ENCODE measurements at regions not wholly inside any gene's neighbourhood (a gene's known extent, or its start where the extent isn't known, plus 50 kb on each side); places are given as distances from the start of the nearest gene placed in this dataset.
A peak's percentile ranks its signal among the peaks of the same experiment; 100 is the strongest.

DNA sequence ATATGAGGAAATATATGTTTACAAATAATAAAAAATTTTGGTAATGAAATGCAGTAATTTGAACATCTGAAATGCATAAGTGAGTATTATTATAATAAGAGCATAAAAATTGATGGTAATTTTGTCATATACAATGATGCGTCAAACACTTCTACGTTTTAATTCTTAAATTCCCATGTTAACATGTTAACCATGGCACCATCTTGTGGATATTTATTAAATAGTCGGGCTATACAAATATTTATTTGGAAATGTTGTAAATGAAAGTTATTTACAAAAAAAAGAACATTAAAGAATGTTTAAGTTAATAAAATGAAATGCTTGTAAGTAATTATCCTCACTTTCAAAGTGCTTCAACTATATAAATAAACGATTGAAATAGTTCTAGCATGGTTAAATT, 57.2 kb upstream of the C1orf185 start:
- H3K36me3 ChIP-seq (ENCODE audit: insufficient read depth, low read length): no peaks in the 10 kb centered on the region
- POLR2A ChIA-PET: no interaction called here
- DNase-seq (peak in 3 of 14 experiments; percentile 13 to 17 (median 16)), ATAC-seq (ENCODE audit: poor library complexity) (no peak)
- intact Hi-C loops (cut with DNase I, micrococcal nuclease): loop anchor here (2.0 to 5.0 kb wide), 3 partner anchors 116 to 270 kb away; no protein-coding TSS in a partner anchor
- TF ChIP-seq CTCF (IDR thresholded peaks at IDR 0.05): peak; percentile 53
- CTCF ChIA-PET: no interaction called here
- Mint-ChIP-seq H3K4me1 (ENCODE audit: low read depth) (no peaks in the 10 kb centered on the region), H3K9me3 (no peaks in the 10 kb centered on the region), H3K27me3 (peaks cover 25% of the 10 kb centered on the region), H3K36me3 (ENCODE audit: low read depth) (no peaks in the 10 kb centered on the region), H3K4me3 (no peak overlapping the region), H3K27ac (no peak overlapping the region)
- peaks cover 0 to 5% of the 10 kb centered on the region in 2 experiments for H3K27me3 ChIP-seq (ENCODE audit: control insufficient read depth in 1 of 2, insufficient read depth in 2 of 2, low read length in 2 of 2)
- H3K27ac ChIP-seq (ENCODE audit: low read depth in 1 of 2, low read length in 2 of 2): no peak overlapping the region
- peaks cover 0 to under 1% of the 10 kb centered on the region in 2 experiments for H3K9me3 ChIP-seq (ENCODE audit: control insufficient read depth in 1 of 2, insufficient read depth in 1 of 2, low read length in 2 of 2)
- no peaks in the 10 kb centered on the region for H3K4me1 ChIP-seq (ENCODE audit: insufficient read depth, low read length)
- H3K4me3 ChIP-seq (ENCODE audit: low read length): no peak overlapping the region

DNA sequence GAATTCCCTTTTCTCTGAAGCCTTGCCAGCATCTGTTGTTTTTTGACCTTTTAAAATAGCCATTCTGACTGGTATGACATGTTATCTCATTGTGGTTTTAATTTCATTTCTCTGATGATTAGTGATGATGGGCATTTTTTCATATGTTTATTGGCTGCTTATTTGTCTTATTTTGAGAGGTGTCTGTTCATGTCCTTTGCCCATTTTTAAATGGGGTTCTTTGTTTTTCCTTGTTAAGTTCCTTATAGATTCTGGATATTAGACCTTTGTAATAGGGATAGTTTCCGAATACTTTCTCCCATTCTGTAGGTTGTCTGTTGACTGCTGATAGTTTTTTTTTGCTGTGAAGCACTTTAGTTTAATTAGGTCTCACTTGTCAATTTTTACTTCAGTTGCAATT, 54.0 kb upstream of the C1orf185 start:
- Histone ChIP-seq H3K9me3 (ENCODE audit: control insufficient read depth in 1 of 2, insufficient read depth in 1 of 2, low read length in 2 of 2) (no peaks in the 10 kb centered on the region), H3K27me3 (ENCODE audit: control insufficient read depth in 1 of 2, insufficient read depth in 2 of 2, low read length in 2 of 2) (peaks cover 0 to 2% of the 10 kb centered on the region in 2 experiments), H3K36me3 (ENCODE audit: insufficient read depth, low read length) (no peaks in the 10 kb centered on the region), H3K4me1 (ENCODE audit: insufficient read depth, low read length) (no peaks in the 10 kb centered on the region), H3K27ac (ENCODE audit: low read depth in 1 of 2, low read length in 2 of 2) (no peak overlapping the region), H3K4me3 (ENCODE audit: low read length) (no peak overlapping the region)
- Mint-ChIP-seq H3K36me3 (ENCODE audit: low read depth) (no peaks in the 10 kb centered on the region), H3K4me1 (ENCODE audit: low read depth) (no peaks in the 10 kb centered on the region), H3K27ac (no peak overlapping the region), H3K9me3 (no peaks in the 10 kb centered on the region), H3K27me3 (peaks cover 17% of the 10 kb centered on the region), H3K4me3 (no peak overlapping the region)
- no peak for TF ChIP-seq CTCF (IDR thresholded peaks at IDR 0.05)
- intact Hi-C loops (cut with DNase I, micrococcal nuclease): no loop called here
- ChIA-PET CTCF (no interaction called here), POLR2A (no interaction called here)
- no peak for DNase-seq
- no peak for ATAC-seq (ENCODE audit: poor library complexity)

DNA sequence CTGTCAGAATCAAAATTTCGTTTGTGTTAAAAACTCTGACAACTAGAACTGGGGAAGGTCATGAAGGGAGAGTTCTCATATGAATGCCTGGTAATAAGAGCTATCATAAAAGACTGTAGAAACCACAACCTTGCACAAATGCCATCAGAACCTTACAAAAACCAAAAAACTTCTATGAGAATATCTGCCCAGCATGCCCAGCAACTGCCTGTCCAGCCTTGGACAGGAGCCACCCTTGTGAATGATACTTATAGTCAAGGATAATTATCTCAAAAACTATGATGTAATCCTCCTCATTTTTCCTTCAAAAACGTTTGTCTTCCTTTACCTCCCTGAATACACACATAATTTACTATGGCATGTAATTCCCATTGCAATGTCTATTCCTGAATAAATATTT, 53.4 kb upstream of the C1orf185 start:
- Histone ChIP-seq H3K4me1 (ENCODE audit: insufficient read depth, low read length) (no peaks in the 10 kb centered on the region), H3K27me3 (ENCODE audit: control insufficient read depth in 1 of 2, insufficient read depth in 2 of 2, low read length in 2 of 2) (peaks cover 0 to 2% of the 10 kb centered on the region in 2 experiments), H3K4me3 (ENCODE audit: low read length) (no peak overlapping the region), H3K9me3 (ENCODE audit: control insufficient read depth in 1 of 2, insufficient read depth in 1 of 2, low read length in 2 of 2) (no peaks in the 10 kb centered on the region), H3K36me3 (ENCODE audit: insufficient read depth, low read length) (no peaks in the 10 kb centered on the region), H3K27ac (ENCODE audit: low read depth in 1 of 2, low read length in 2 of 2) (no peak overlapping the region)
- ChIA-PET CTCF (no interaction called here), POLR2A (no interaction called here)
- intact Hi-C loops (cut with DNase I, micrococcal nuclease): no loop called here
- Mint-ChIP-seq H3K27me3 (peaks cover 17% of the 10 kb centered on the region), H3K4me3 (no peak overlapping the region), H3K36me3 (ENCODE audit: low read depth) (no peaks in the 10 kb centered on the region), H3K27ac (no peak overlapping the region), H3K9me3 (no peaks in the 10 kb centered on the region), H3K4me1 (ENCODE audit: low read depth) (no peaks in the 10 kb centered on the region)
- no peak for DNase-seq
- no peak for TF ChIP-seq CTCF (IDR thresholded peaks at IDR 0.05)
- no peak for ATAC-seq (ENCODE audit: poor library complexity)

Measured in CD4-positive, alpha-beta T cell (primary cell).